Transverse colon (tissue), 4 donors: ENCODE measurements at regions not wholly inside any gene's neighbourhood (a gene's known extent, or its start where the extent isn't known, plus 50 kb on each side); places are given as distances from the start of the nearest gene placed in this dataset.

Experiments
- DNase-seq: peaks from one replicate; pipeline ENCODE4 v3.0.0-alpha.2; 2019
- H3K27ac ChIP-seq, 4 donors: fragments of 200-600 bp; sonication (generic); 2 replicates each; pipeline ENCODE4 v1.5.1; 2016 to 2018; ENCODE audit warnings: inconsistent platforms in 4 of 4
- H3K27me3 ChIP-seq: fragments of 200-600 bp; sonication (generic); 2 replicates; pipeline ENCODE4 v1.5.1; 2017; ENCODE audit warnings: inconsistent platforms
- H3K36me3 ChIP-seq, 4 donors: fragments of 200-600 bp; sonication (generic); 2 replicates each; pipeline ENCODE4 v1.5.1; 2017 to 2019; ENCODE audit warnings: inconsistent platforms in 4 of 4
- H3K4me1 ChIP-seq, 4 donors: fragments of 200-600 bp; sonication (generic); 2 replicates each; pipeline ENCODE4 v1.5.1; 2017 to 2020; ENCODE audit warnings: inconsistent platforms in 4 of 4
- H3K4me3 ChIP-seq, 4 donors: fragments of 200-600 bp; sonication (generic); 1 replicate in 1 of 4; 2 replicates in 3 of 4; pipeline versions ENCODE4 v1.5.1 to v1.6.1; 2017 to 2019; ENCODE audit warnings: inconsistent platforms in 4 of 4
- H3K9me3 ChIP-seq, 2 donors: fragments of 200-600 bp; sonication (generic); 2 replicates each; pipeline ENCODE4 v1.5.1; 2017 to 2019; ENCODE audit warnings: inconsistent platforms in 2 of 2
- CTCF ChIP-seq, 5 experiments: fragments of 200-600 bp in 3 of 5; fragments of 450-650 bp in 2 of 5; sonication (generic) in 3 of 5; IDR thresholded peaks; 1 replicate in 2 of 5; 2 replicates in 3 of 5; pipeline ENCODE4 v1.5.1; 2016 to 2017; ENCODE audit warnings: antibody characterized with exemption in 5 of 5, inconsistent platforms in 3 of 5, mild to moderate bottlenecking in 2 of 5, moderate library complexity in 1 of 5
- EP300 ChIP-seq: sonication (generic); formaldehyde crosslinking; IDR thresholded peaks from one replicate; pipeline ENCODE4 v1.6.1; 2017; ENCODE audit warnings: antibody characterized with exemption, low read depth
- POLR2A ChIP-seq: fragments of 450-650 bp; IDR thresholded peaks from one replicate; pipeline ENCODE4 v1.6.1; 2016; ENCODE audit warnings: antibody characterized with exemption, mild to moderate bottlenecking, moderate library complexity
- POLR2AphosphoS5 ChIP-seq, 3 donors: sonication (generic); formaldehyde crosslinking; IDR thresholded peaks; one replicate each; pipeline ENCODE4 v1.6.1; 2016; ENCODE audit warnings: antibody characterized with exemption in 3 of 3
- WGBS, 2 donors: methylation state at CpG; one replicate each; pipeline ENCODE4 v1.1.5; 2018; ENCODE audit warnings: low coverage in 1 of 2; 5-methylcytosine and 5-hydroxymethylcytosine counted together
- in situ Hi-C, 4 donors: fragments of 200-750 bp; cut with MboI; loops; one replicate each; pipeline versions ENCODE4 v1.15.0 to v1.15.1; 2017; ENCODE audit warnings: low sequenced_read_pairs in 3 of 4, low pct_ligation_motif_present in 1 of 4, low pct_unique_long_range_greater_than_20kb in 1 of 4
- intact Hi-C: fragments of 100-400 bp; cut with DNase I; formaldehyde crosslinking; loops from one replicate; pipeline ENCODE4 v1.15.1; 2023; ENCODE audit warnings: low total_unique reads

DNA sequence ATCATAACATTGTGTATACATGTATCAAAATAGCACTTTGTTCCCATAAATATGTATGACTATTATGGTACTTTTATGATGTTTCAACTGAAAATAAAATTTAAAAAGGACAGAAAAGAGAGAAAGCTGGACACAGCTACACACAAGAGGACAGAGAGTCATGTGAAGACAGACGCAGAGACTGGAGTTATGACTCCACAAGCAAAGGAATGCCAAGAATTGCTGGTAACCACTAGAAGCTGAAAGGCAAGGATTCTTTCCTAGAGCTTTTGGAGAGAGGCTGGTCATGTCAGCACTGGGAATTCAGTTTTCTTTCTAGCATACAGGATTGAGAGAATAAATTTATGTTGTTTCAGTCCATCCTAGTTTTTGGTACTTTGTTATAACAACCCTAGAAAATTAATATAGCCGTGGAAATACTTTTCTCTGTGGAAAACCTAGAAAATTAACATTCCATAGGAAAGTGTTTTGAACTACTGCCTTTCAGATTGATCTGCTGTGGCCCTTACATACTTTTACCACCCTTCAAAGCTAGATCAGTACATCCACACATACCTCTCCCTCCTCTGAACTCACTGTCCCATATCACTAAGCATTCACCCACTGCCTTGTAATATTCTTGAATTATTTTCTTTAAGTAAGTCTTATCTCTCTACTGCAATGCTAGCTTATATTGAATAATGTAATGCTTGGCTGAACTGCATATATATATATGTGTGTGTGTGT is 575.3 kb downstream of the IPMK start:
- DNase-seq: no peak
- Histone ChIP-seq H3K27me3 (no peaks in the 10 kb centered on the region), H3K9me3 (no peaks in the 10 kb centered on the region), H3K4me1 (no peaks in the 10 kb centered on the region), H3K36me3 (no peaks in the 10 kb centered on the region), H3K4me3 (no peak overlapping the region), H3K27ac (no peak overlapping the region)
- intact Hi-C loops: no loop called here
- TF ChIP-seq POLR2A (no peak), EP300 (no peak), POLR2AphosphoS5 (IDR thresholded peaks at IDR 0.05) (no peak), CTCF (IDR thresholded peaks at IDR 0.05) (no peak)
- in situ Hi-C loops: no loop called here
- 56 to 62% methylated on average over 2 of the region's 2 CpGs for WGBS, 2 donors

GRCh38 chr10:57689596-57690297 is 577.9 kb downstream of the IPMK start:
- no peaks in the 10 kb centered on the region for H3K27me3 ChIP-seq
- no peak overlapping the region for H3K4me3 ChIP-seq
- no peaks in the 10 kb centered on the region for H3K9me3 ChIP-seq
- H3K36me3 ChIP-seq: no peaks in the 10 kb centered on the region
- 76 to 83% methylated on average over 4 to 5 of the region's 5 CpGs for WGBS, 2 donors
- intact Hi-C loops (no loop called here), in situ Hi-C loops (no loop called here)
- no peaks in the 10 kb centered on the region for H3K4me1 ChIP-seq
- no peak for TF ChIP-seq EP300
- TF ChIP-seq POLR2A: no peak
- no peak for TF ChIP-seq CTCF (IDR thresholded peaks at IDR 0.05)
- TF ChIP-seq POLR2AphosphoS5 (IDR thresholded peaks at IDR 0.05): no peak
- H3K27ac ChIP-seq: no peak overlapping the region
- no peak for DNase-seq

GRCh38 chr10:57679916-57680315 is 587.8 kb downstream of the IPMK start:
- Histone ChIP-seq H3K9me3 (no peaks in the 10 kb centered on the region), H3K36me3 (no peaks in the 10 kb centered on the region), H3K27me3 (no peaks in the 10 kb centered on the region), H3K4me1 (no peaks in the 10 kb centered on the region), H3K4me3 (no peak overlapping the region), H3K27ac (no peak overlapping the region)
- in situ Hi-C loops: no loop called here
- no peak for DNase-seq
- intact Hi-C loops: no loop called here
- no peak for TF ChIP-seq POLR2AphosphoS5 (IDR thresholded peaks at IDR 0.05)
- WGBS, 2 donors: 76 to 87% methylated on average over 1 of the region's 1 CpG

DNA sequence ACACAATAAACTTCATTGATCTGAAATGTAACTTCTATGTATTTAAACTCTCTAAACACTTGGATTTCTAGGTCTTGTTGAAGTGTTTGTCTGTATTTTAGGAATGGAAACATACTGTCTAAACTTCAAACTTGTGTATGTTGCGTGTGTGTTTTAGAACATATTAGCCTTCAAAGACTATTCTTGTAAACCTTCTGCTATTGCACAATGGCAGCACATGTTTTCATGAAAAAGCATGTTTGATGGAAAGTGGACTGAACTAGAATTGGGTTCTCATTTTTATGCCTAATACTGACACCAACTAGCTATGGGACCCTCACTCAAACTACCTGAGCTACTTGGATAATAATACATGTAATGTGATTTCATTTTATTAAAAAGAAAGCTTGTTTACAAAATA is 592.6 kb downstream of the IPMK start:
- in situ Hi-C loops: no loop called here
- Histone ChIP-seq H3K27ac (no peak overlapping the region), H3K27me3 (no peaks in the 10 kb centered on the region), H3K4me3 (no peak overlapping the region), H3K4me1 (no peaks in the 10 kb centered on the region), H3K9me3 (no peaks in the 10 kb centered on the region), H3K36me3 (no peaks in the 10 kb centered on the region)
- DNase-seq: no peak
- 66 to 100% methylated on average over 1 of the region's 1 CpG for WGBS, 2 donors
- intact Hi-C loops: no loop called here
- TF ChIP-seq EP300: no peak
- no peak for TF ChIP-seq POLR2AphosphoS5 (IDR thresholded peaks at IDR 0.05)
- TF ChIP-seq CTCF (IDR thresholded peaks at IDR 0.05): no peak
- TF ChIP-seq POLR2A: no peak
